Peyer's patch (tissue), 4 donors: ENCODE measurements at regions not wholly inside any gene's neighbourhood (a gene's known extent, or its start where the extent isn't known, plus 50 kb on each side); places are given as distances from the start of the nearest gene placed in this dataset.

Experiments used
- DNase-seq, 3 donors: peaks; one replicate each; pipeline ENCODE4 v3.0.0-alpha.2; 2017 to 2019
- H3K27ac ChIP-seq, 4 donors: fragments of 200-600 bp; sonication (generic); one replicate each; pipeline ENCODE4 v1.5.1; 2016 to 2019
- H3K27me3 ChIP-seq, 2 donors: fragments of 200-600 bp; sonication (generic); one replicate each; pipeline ENCODE4 v1.5.1; 2019
- H3K36me3 ChIP-seq, 3 donors: fragments of 200-600 bp; sonication (generic); one replicate each; pipeline ENCODE4 v1.5.1; 2016 to 2019
- H3K4me1 ChIP-seq, 4 donors: fragments of 200-600 bp; sonication (generic); one replicate each; pipeline ENCODE4 v1.5.1; 2016 to 2019
- H3K4me3 ChIP-seq, 4 donors: fragments of 200-600 bp; sonication (generic); 1 replicate in 3 of 4; 2 replicates in 1 of 4; pipeline ENCODE4 v1.5.1; 2016 to 2019; ENCODE audit warnings: mild to moderate bottlenecking in 1 of 4
- H3K9me3 ChIP-seq, 4 donors: fragments of 200-600 bp; sonication (generic); one replicate each; pipeline ENCODE4 v1.5.1; 2016 to 2019; ENCODE audit warnings: mild to moderate bottlenecking in 1 of 4
- POLR2A ChIP-seq, 2 donors: fragments of 450-650 bp; IDR thresholded peaks; one replicate each; pipeline ENCODE4 v1.5.1; 2017; ENCODE audit warnings: antibody characterized with exemption in 2 of 2, mild to moderate bottlenecking in 2 of 2, moderate library complexity in 2 of 2
- TF ChIP-seq, protein P1 (sequence below), 6 experiments: fragments of 450-650 bp in 4 of 6; fragments of 200-600 bp in 2 of 6; sonication (generic) in 1 of 6; IDR thresholded peaks; one replicate each; pipeline ENCODE4 v1.5.1; 2017 to 2019; ENCODE audit warnings: antibody characterized with exemption in 6 of 6, mild to moderate bottlenecking in 3 of 6, moderate library complexity in 1 of 6

DNA sequence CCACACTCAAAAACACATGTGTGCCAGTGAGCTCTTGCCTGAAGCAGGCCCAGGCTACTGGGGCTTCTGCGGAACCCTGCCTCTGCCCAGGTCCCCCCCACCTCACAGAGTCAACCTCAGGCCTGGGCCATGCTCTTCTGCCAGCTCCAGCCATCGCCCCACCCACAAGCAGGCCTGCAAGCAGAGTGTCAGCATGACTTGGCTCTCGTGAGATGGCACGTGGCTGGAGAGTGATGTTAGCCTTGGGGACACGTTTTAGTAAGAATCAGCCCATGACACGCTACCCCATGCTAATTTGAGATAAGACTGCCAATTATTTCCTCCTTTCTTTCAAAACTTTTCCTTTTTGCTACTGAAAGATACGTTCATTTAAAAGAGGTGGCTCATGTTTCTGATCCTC, 351.7 kb downstream of the IRX2 start:
- H3K4me3 ChIP-seq, result no peak overlapping the region
- H3K9me3 ChIP-seq, result no peaks in the 10 kb centered on the region

GRCh38 chr5:2399096-2399495, 352.4 kb downstream of the IRX2 start:
- no peaks in the 10 kb centered on the region for H3K27me3 ChIP-seq
- H3K27ac ChIP-seq, result no peak overlapping the region
- no peaks in the 10 kb centered on the region for H3K4me1 ChIP-seq
- no peak overlapping the region for H3K4me3 ChIP-seq
- H3K36me3 ChIP-seq, result no peaks in the 10 kb centered on the region
- TF ChIP-seq, protein P1, sequence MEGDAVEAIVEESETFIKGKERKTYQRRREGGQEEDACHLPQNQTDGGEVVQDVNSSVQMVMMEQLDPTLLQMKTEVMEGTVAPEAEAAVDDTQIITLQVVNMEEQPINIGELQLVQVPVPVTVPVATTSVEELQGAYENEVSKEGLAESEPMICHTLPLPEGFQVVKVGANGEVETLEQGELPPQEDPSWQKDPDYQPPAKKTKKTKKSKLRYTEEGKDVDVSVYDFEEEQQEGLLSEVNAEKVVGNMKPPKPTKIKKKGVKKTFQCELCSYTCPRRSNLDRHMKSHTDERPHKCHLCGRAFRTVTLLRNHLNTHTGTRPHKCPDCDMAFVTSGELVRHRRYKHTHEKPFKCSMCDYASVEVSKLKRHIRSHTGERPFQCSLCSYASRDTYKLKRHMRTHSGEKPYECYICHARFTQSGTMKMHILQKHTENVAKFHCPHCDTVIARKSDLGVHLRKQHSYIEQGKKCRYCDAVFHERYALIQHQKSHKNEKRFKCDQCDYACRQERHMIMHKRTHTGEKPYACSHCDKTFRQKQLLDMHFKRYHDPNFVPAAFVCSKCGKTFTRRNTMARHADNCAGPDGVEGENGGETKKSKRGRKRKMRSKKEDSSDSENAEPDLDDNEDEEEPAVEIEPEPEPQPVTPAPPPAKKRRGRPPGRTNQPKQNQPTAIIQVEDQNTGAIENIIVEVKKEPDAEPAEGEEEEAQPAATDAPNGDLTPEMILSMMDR (IDR thresholded peaks at IDR 0.05), result no peak
- H3K9me3 ChIP-seq, result no peaks in the 10 kb centered on the region
- DNase-seq, result no peak

More for the DNA sequence above, 351.7 kb downstream of the IRX2 start:
- Histone ChIP-seq H3K36me3 (no peaks in the 10 kb centered on the region), H3K4me1 (no peaks in the 10 kb centered on the region), H3K27ac (no peak overlapping the region), H3K27me3 (no peaks in the 10 kb centered on the region)
- no peak for DNase-seq
- TF ChIP-seq POLR2A (IDR thresholded peaks at IDR 0.05), result no peak

DNA sequence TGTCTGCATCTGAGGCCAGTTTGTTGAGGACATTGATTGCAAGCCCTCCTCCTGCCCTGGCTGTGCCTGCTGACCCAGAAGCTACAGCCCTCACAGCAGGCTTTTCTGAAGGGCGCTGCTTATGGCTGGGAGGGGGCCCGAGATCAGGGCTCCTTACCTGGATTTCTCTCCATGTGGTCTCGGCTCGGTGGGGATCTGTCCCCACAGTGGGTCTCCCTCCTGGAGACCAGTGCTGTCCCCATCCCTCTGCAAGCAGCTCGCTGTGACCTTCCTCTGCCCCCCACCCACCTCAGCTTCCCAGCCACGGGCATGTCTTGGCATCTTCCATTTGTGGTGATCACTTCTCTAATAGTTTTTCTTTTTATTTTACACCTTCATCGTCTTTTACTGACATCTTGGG, 357.9 kb downstream of the IRX2 start:
- TF ChIP-seq, protein P1 (IDR thresholded peaks at IDR 0.05), result no peak
- no peak for TF ChIP-seq POLR2A (IDR thresholded peaks at IDR 0.05)
- no peaks in the 10 kb centered on the region for H3K36me3 ChIP-seq
- no peak overlapping the region for H3K4me3 ChIP-seq
- H3K27me3 ChIP-seq, result no peaks in the 10 kb centered on the region
- H3K9me3 ChIP-seq, result no peaks in the 10 kb centered on the region
- no peak for DNase-seq
- no peaks in the 10 kb centered on the region for H3K4me1 ChIP-seq
- no peak overlapping the region for H3K27ac ChIP-seq

GRCh38 chr5:2391566-2391965, 359.9 kb downstream of the IRX2 start:
- no peaks in the 10 kb centered on the region for H3K4me1 ChIP-seq
- H3K9me3 ChIP-seq, result no peaks in the 10 kb centered on the region
- TF ChIP-seq, protein P1 (IDR thresholded peaks at IDR 0.05), result no peak
- no peak for TF ChIP-seq POLR2A (IDR thresholded peaks at IDR 0.05)
- H3K4me3 ChIP-seq, result no peak overlapping the region
- H3K27me3 ChIP-seq, result no peaks in the 10 kb centered on the region
- H3K36me3 ChIP-seq, result no peaks in the 10 kb centered on the region
- no peak overlapping the region for H3K27ac ChIP-seq
- DNase-seq, result no peak

- TF ChIP-seq, protein P1 (IDR thresholded peaks at IDR 0.05), result no peak
- no peak for TF ChIP-seq POLR2A (IDR thresholded peaks at IDR 0.05)
- H3K27ac ChIP-seq, result no peak overlapping the region
- no peak for DNase-seq
- H3K4me3 ChIP-seq, result no peak overlapping the region
- no peaks in the 10 kb centered on the region for H3K9me3 ChIP-seq
- no peaks in the 10 kb centered on the region for H3K27me3 ChIP-seq
- H3K36me3 ChIP-seq, result no peaks in the 10 kb centered on the region
- H3K4me1 ChIP-seq, result no peaks in the 10 kb centered on the region
Measured at GRCh38 chr5:2391021-2391420, 360.5 kb downstream of the IRX2 start.

DNA sequence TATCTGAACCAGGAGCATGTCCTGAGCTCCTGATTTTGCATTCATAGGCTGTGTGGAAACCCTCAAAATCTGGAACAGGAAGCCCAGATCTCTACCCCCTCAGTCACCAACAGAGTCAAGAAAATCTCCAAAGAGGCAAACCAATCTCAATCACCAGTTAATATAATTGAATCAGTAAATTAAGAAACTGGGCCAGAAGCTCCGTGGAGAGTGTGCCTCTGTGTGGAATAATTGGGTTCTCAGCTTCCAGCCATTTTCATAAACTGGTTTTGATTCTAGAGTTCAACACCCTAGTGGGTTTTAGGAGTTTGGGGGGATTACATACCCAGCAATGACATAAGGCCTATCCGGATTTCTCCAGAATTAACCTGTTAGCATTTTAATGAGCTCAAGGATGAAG, 362.9 kb downstream of the IRX2 start:
- Histone ChIP-seq H3K27ac (no peak overlapping the region), H3K4me3 (peak overlapping the region in 1 of 4 donors; percentile 22), H3K36me3 (no peaks in the 10 kb centered on the region), H3K4me1 (no peaks in the 10 kb centered on the region), H3K27me3 (no peaks in the 10 kb centered on the region), H3K9me3 (no peaks in the 10 kb centered on the region)
- no peak for TF ChIP-seq POLR2A (IDR thresholded peaks at IDR 0.05)
- TF ChIP-seq, protein P1 (IDR thresholded peaks at IDR 0.05), result no peak
- DNase-seq, result no peak
